Heart left ventricle (tissue), 16 donors: ENCODE measurements at regions not wholly inside any gene's neighbourhood (a gene's known extent, or its start where the extent isn't known, plus 50 kb on each side); places are given as distances from the start of the nearest gene placed in this dataset.

Experiments used
- ATAC-seq, 4 donors: fragments of 200-7000 bp; cut with Tn5 transposase; one replicate each; pipeline ENCODE4 v1.9.1; 2020 to 2022; ENCODE audit warnings: moderate library complexity in 4 of 4, mild to moderate bottlenecking in 3 of 4, moderate number of reproducible peaks in 1 of 4
- DNase-seq, 5 donors: peaks; one replicate each; pipeline ENCODE4 v3.0.0-alpha.2; 2020
- H3K27ac ChIP-seq, 12 donors: fragments of 200-600 bp; sonication (generic) in 4 of 12; one replicate each; pipeline versions ENCODE4 v1.5.0 to v1.8.0; 2016 to 2022; ENCODE audit warnings: mild to moderate bottlenecking in 2 of 12
- H3K27me3 ChIP-seq, 9 donors: fragments of 200-600 bp; sonication (generic) in 2 of 9; one replicate each; pipeline versions ENCODE4 v1.5.1 to v1.8.0; 2016 to 2022; ENCODE audit warnings: mild to moderate bottlenecking in 3 of 9
- H3K36me3 ChIP-seq, 9 donors: fragments of 200-600 bp; sonication (generic) in 2 of 9; one replicate each; pipeline versions ENCODE4 v1.5.0 to v1.8.0; 2018 to 2022; ENCODE audit warnings: mild to moderate bottlenecking in 2 of 9
- H3K4me1 ChIP-seq, 12 donors: fragments of 200-600 bp; sonication (generic) in 4 of 12; one replicate each; pipeline versions ENCODE4 v1.5.0 to v1.8.0; 2016 to 2022; ENCODE audit warnings: mild to moderate bottlenecking in 3 of 12
- H3K4me3 ChIP-seq, 12 donors: fragments of 200-600 bp; sonication (generic) in 4 of 12; one replicate each; pipeline versions ENCODE4 v1.5.0 to v1.8.0; 2017 to 2022; ENCODE audit warnings: mild to moderate bottlenecking in 9 of 12, moderate library complexity in 4 of 12
- H3K9me3 ChIP-seq, 12 donors: fragments of 200-600 bp; sonication (generic) in 4 of 12; one replicate each; pipeline versions ENCODE4 v1.5.0 to v1.8.0; 2016 to 2022; ENCODE audit warnings: mild to moderate bottlenecking in 1 of 12
- POLR2A ChIP-seq, 2 donors: fragments of 450-650 bp; IDR thresholded peaks; one replicate each; pipeline ENCODE4 v1.6.1; 2017; ENCODE audit warnings: antibody characterized with exemption in 2 of 2, mild to moderate bottlenecking in 2 of 2, moderate library complexity in 2 of 2
- WGBS, 4 donors: extraction: QIAGEN DNeasy Blood & Tissue Kit in 2 of 4; methylation state at CpG; one replicate each; pipeline versions ENCODE4 v1.1.5 to v1.1.7; 2013 to 2018; 5-methylcytosine and 5-hydroxymethylcytosine counted together
- intact Hi-C, 10 donors: fragments of 100-400 bp; cut with DNase I; formaldehyde crosslinking; loops; one replicate each; pipeline versions ENCODE4 v1.11.1 to v1.14.2; 2022
- TF ChIP-seq, protein P1 (sequence below), 12 donors: fragments of 200-600 bp; sonication (generic) in 4 of 12; IDR thresholded peaks; one replicate each; pipeline versions ENCODE4 v1.5.0 to v1.8.0; 2018 to 2022; ENCODE audit warnings: antibody characterized with exemption in 12 of 12, mild to moderate bottlenecking in 5 of 12
- donor health status: ischemic (EF 13 %, LVEDD 7.1; RV severe dilation, severe dysfunction).
- donor health status: healthy with polysubstance abuse.
- donor health status: DM: no; HTN: yes; CAD: no.
- donor health status: DM: no; HTN: no; CAD: no.
- donor health status: ischemic (EF 25% LVEDD 6.9; RV normal size, moderate dysfunction).
- donor health status: ischemic (EF 25% LVEDD 5.7; RV mildly dilated, moderate dysfunction).
- donor health status: healthy.
- donor health status: DM: yes; HTN: yes; CAD: no.
- donor health status: ischemic (EF 35%, LVEDD 5.7; RV mildly dilated, moderate dysfunction).
- donor health status: nonischemic (EF 11% LVEDD 7.7; RV severe dilation, severe dysfunction).
- donor health status: DM: yes; HTN: yes; CAD: no.
- donor health status: PGD.
- donor health status: ischemic (EF 29% LVEDD 5.4; RV normal size, mild dysfunction).
- donor health status: nonischemic (EF 23%, LVEDD 6.1; RV moderate dilation, normal function).

DNA sequence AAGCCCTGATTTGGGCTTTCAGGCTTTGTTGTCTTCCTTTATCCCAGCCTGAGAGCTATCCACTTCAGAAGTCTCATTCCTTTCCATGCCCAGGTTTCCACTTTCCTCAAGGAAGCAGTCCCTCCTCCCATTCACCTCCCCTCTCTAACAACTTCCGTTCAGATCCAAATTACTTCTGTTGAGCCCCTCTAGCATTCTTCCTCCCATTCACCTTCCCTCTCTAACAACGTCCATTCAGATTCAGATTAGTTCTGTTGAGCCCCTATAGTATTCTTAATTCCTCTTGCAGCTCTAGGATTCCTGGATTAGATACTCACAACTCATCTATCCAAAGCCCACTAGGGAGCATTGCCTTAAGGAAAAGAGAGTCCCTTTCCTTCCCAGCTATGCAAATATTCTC is 216.8 kb downstream of the RAD51AP2 start:
- TF ChIP-seq, protein P1, sequence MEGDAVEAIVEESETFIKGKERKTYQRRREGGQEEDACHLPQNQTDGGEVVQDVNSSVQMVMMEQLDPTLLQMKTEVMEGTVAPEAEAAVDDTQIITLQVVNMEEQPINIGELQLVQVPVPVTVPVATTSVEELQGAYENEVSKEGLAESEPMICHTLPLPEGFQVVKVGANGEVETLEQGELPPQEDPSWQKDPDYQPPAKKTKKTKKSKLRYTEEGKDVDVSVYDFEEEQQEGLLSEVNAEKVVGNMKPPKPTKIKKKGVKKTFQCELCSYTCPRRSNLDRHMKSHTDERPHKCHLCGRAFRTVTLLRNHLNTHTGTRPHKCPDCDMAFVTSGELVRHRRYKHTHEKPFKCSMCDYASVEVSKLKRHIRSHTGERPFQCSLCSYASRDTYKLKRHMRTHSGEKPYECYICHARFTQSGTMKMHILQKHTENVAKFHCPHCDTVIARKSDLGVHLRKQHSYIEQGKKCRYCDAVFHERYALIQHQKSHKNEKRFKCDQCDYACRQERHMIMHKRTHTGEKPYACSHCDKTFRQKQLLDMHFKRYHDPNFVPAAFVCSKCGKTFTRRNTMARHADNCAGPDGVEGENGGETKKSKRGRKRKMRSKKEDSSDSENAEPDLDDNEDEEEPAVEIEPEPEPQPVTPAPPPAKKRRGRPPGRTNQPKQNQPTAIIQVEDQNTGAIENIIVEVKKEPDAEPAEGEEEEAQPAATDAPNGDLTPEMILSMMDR (IDR thresholded peaks at IDR 0.05): no peak
- TF ChIP-seq POLR2A (IDR thresholded peaks at IDR 0.05): no peak
- intact Hi-C loops: loop anchor here in 2 of 10 donors (10.0 kb wide), 2 partner anchors 273 to 527 kb away; no protein-coding TSS in a partner anchor
- Histone ChIP-seq H3K36me3 (no peaks in the 10 kb centered on the region), H3K27me3 (no peaks in the 10 kb centered on the region), H3K27ac (no peak overlapping the region), H3K4me1 (no peaks in the 10 kb centered on the region), H3K9me3 (no peaks in the 10 kb centered on the region), H3K4me3 (no peak overlapping the region)
- ATAC-seq: no peak
- WGBS, 4 donors: 68 to 85% (median 75%) methylated on average over 2 of the region's 2 CpGs
- DNase-seq: no peak

DNA sequence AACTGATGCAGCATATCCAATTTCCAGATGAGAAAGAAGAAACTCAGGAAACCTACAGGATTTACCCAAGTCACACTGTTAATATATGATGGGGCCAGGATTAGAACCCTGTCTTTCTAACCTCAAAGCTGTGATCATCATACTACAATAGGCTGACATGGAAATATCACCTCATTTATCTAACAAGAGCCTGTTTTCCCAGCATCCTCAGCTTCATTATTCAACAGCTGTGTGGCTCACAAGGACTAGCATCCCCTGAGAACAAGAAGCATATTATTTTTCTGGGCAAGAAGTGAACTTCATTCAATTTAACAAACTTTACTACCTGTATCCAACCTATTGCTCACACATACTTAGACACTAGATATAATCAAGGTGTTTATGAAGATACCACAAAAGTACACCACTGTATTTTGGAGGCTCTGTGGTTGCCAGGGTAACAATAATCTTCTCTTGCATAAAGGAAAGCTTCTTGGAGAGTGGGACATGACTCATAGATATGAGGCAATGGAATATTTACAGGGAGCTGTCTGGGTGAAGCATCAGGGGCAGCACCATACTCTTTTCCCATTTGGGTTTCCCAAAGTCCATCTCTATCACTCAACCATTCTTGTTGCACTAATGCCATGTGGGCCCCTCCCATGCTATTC is 218.2 kb downstream of the RAD51AP2 start:
- no peak overlapping the region for H3K4me3 ChIP-seq
- TF ChIP-seq, protein P1 (IDR thresholded peaks at IDR 0.05): no peak
- no peak for TF ChIP-seq POLR2A (IDR thresholded peaks at IDR 0.05)
- H3K4me1 ChIP-seq: no peaks in the 10 kb centered on the region
- intact Hi-C loops: loop anchor here in 2 of 10 donors (10.0 kb wide), 2 partner anchors 275 to 525 kb away; no protein-coding TSS in a partner anchor
- H3K27me3 ChIP-seq: no peaks in the 10 kb centered on the region
- no peak for ATAC-seq
- no peak overlapping the region for H3K27ac ChIP-seq
- no peaks in the 10 kb centered on the region for H3K9me3 ChIP-seq
- H3K36me3 ChIP-seq: no peaks in the 10 kb centered on the region
- DNase-seq: no peak

DNA sequence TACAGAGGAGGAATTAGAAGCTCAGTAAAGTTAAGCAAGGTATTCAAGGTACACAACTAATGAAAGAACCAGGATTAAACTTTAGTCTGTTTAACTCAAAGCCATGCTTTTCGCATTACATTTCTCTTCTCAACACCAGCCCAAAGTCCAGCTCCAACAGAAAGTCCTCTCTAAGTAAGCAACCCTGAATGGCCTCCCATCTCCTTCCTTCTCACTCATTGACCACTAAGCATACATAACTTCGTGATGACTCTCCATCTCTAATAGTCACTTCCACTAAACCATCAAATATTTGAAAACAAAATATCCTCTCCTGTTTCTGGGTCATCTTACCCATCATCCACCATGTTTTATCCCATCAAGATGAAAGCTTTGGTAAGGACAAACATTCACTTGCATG is 219.8 kb downstream of the RAD51AP2 start:
- DNase-seq (no peak), ATAC-seq (no peak)
- Histone ChIP-seq H3K4me1 (no peaks in the 10 kb centered on the region), H3K27ac (no peak overlapping the region), H3K9me3 (no peaks in the 10 kb centered on the region), H3K4me3 (no peak overlapping the region), H3K36me3 (no peaks in the 10 kb centered on the region), H3K27me3 (no peaks in the 10 kb centered on the region)
- intact Hi-C loops: no loop called here
- WGBS, 4 donors: 91 to 96% (median 94%) methylated on average over 2 of the region's 2 CpGs
- no peak for TF ChIP-seq POLR2A (IDR thresholded peaks at IDR 0.05)
- TF ChIP-seq, protein P1 (IDR thresholded peaks at IDR 0.05): no peak

DNA sequence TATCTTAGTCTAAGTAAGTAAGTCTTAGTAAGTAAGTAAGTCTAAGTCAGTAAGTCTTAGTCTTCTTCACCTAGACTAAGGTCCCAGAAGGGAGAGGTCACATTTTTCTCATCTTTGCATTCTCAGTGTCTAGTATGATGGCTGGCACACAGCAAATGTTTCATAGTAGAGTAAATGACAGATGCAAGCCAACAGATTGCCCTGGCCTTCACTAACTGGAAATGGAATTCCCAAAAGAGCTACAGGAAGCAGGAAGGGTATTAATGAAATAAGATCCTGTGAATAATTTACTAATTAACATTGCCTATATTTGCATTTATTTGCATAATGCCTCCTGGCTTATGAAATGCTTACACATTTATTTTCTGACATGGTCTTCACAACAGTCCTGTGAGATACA is 221.6 kb downstream of the RAD51AP2 start:
- Histone ChIP-seq H3K27ac (no peak overlapping the region), H3K4me3 (no peak overlapping the region), H3K4me1 (no peaks in the 10 kb centered on the region), H3K36me3 (no peaks in the 10 kb centered on the region), H3K27me3 (no peaks in the 10 kb centered on the region), H3K9me3 (no peaks in the 10 kb centered on the region)
- ATAC-seq (no peak), DNase-seq (no peak)
- intact Hi-C loops: no loop called here
- no peak for TF ChIP-seq POLR2A (IDR thresholded peaks at IDR 0.05)
- TF ChIP-seq, protein P1 (IDR thresholded peaks at IDR 0.05): no peak
